RWPE2 (cell line): ENCODE measurements at regions not wholly inside any gene's neighbourhood (a gene's known extent, or its start where the extent isn't known, plus 50 kb on each side); places are given as distances from the start of the nearest gene placed in this dataset.
"Not testable (repeated sequence)": the region's sequence is repeated elsewhere in the genome, so short reads cannot be mapped to it uniquely, and the experiment has no call there.

Experiments
- ATAC-seq: fragments of 200-7000 bp; cut with Tn5 transposase; 3 replicates; pipeline ENCODE4 v1.9.1; 2021; ENCODE audit warnings: low read depth
- DNase-seq: peaks from one replicate; pipeline ENCODE4 v3.0.0-alpha.2; 2020; ENCODE audit warnings: low spot score
- H3K27ac ChIP-seq: fragments of 450-650 bp; 2 replicates; pipeline ENCODE4 v1.5.1; 2017; ENCODE audit warnings: mild to moderate bottlenecking; ENCODE audit not compliant: poor library complexity, severe bottlenecking
- H3K27me3 ChIP-seq: fragments of 250-450 bp; sonication (Bioruptor Pico); 2 replicates; pipeline ENCODE4 v1.5.1; 2021; ENCODE audit warnings: mild to moderate bottlenecking, moderate library complexity; ENCODE audit not compliant: insufficient read depth, poor library complexity, severe bottlenecking
- H3K36me3 ChIP-seq: fragments of 250-450 bp; sonication (Bioruptor Pico); 2 replicates; pipeline ENCODE4 v1.5.1; 2020; ENCODE audit warnings: low read depth, mild to moderate bottlenecking, moderate library complexity
- H3K4me1 ChIP-seq: fragments of 250-450 bp; sonication (Bioruptor Pico); 2 replicates; pipeline ENCODE4 v1.5.1; 2021; ENCODE audit warnings: mild to moderate bottlenecking, moderate library complexity; ENCODE audit not compliant: insufficient read depth, poor library complexity, severe bottlenecking
- H3K4me3 ChIP-seq: fragments of 250-450 bp; sonication (Bioruptor Pico); 2 replicates; pipeline ENCODE4 v1.5.1; 2021; ENCODE audit warnings: mild to moderate bottlenecking, moderate library complexity; ENCODE audit not compliant: severe bottlenecking
- H3K9me3 ChIP-seq: fragments of 250-450 bp; sonication (Bioruptor Pico); 2 replicates; pipeline ENCODE4 v1.5.1; 2021; ENCODE audit warnings: mild to moderate bottlenecking, moderate library complexity; ENCODE audit not compliant: severe bottlenecking
- TF ChIP-seq, protein P1 (sequence below): fragments of 450-650 bp; IDR thresholded peaks from one replicate; pipeline ENCODE4 v1.5.1; 2017; ENCODE audit warnings: mild to moderate bottlenecking, moderate library complexity; ENCODE audit not compliant: poor library complexity, severe bottlenecking

GRCh38 chr18:3345452-3345851 lies 83.5 kb downstream of the MYL12B start:
- Histone ChIP-seq H3K4me3 (no peak overlapping the region), H3K36me3 (no peaks in the 10 kb centered on the region), H3K9me3 (no peaks in the 10 kb centered on the region), H3K27ac (peak overlapping the region; percentile 42), H3K4me1 (peaks cover 27% of the 10 kb centered on the region), H3K27me3 (no peaks in the 10 kb centered on the region)
- DNase-seq, result no peak
- TF ChIP-seq, protein P1, sequence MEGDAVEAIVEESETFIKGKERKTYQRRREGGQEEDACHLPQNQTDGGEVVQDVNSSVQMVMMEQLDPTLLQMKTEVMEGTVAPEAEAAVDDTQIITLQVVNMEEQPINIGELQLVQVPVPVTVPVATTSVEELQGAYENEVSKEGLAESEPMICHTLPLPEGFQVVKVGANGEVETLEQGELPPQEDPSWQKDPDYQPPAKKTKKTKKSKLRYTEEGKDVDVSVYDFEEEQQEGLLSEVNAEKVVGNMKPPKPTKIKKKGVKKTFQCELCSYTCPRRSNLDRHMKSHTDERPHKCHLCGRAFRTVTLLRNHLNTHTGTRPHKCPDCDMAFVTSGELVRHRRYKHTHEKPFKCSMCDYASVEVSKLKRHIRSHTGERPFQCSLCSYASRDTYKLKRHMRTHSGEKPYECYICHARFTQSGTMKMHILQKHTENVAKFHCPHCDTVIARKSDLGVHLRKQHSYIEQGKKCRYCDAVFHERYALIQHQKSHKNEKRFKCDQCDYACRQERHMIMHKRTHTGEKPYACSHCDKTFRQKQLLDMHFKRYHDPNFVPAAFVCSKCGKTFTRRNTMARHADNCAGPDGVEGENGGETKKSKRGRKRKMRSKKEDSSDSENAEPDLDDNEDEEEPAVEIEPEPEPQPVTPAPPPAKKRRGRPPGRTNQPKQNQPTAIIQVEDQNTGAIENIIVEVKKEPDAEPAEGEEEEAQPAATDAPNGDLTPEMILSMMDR, result no peak
- peak; percentile 20; the same call in 1 of the 3 replicates for ATAC-seq

- Histone ChIP-seq H3K36me3 (no peaks in the 10 kb centered on the region), H3K4me1 (peaks cover 28% of the 10 kb centered on the region), H3K27ac (peak overlapping the region; percentile 42), H3K27me3 (no peaks in the 10 kb centered on the region), H3K9me3 (no peaks in the 10 kb centered on the region), H3K4me3 (no peak overlapping the region)
- ATAC-seq (peak; percentile 87), DNase-seq (no peak)
- TF ChIP-seq, protein P1, result no peak
Observed at GRCh38 chr18:3345885-3346284, 84.0 kb downstream of the MYL12B start.

DNA sequence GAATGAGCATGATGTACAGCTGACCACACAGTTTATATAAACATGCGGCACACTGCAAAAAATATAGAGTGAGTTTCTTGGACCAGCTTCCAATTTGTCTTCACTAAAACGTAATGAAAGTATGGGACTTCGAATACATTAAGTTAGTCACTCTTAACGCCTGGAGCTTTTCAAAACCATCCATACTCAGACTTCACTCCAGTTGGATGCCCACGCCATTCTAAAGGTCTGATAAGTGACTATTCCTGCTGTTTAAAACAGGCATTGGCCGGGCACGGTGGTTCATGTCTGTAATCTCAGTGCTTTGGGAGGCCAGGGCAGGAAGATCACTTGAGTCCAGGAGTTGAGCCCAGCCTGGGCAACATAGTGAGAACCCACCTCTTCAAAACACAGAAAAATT lies 84.6 kb downstream of the MYL12B start:
- TF ChIP-seq, protein P1, result no peak
- Histone ChIP-seq H3K27ac (peak overlapping the region; percentile 42), H3K4me3 (no peak overlapping the region), H3K36me3 (no peaks in the 10 kb centered on the region), H3K9me3 (no peaks in the 10 kb centered on the region), H3K4me1 (peaks cover 35% of the 10 kb centered on the region), H3K27me3 (no peaks in the 10 kb centered on the region)
- no peak for ATAC-seq
- DNase-seq, result no peak

DNA sequence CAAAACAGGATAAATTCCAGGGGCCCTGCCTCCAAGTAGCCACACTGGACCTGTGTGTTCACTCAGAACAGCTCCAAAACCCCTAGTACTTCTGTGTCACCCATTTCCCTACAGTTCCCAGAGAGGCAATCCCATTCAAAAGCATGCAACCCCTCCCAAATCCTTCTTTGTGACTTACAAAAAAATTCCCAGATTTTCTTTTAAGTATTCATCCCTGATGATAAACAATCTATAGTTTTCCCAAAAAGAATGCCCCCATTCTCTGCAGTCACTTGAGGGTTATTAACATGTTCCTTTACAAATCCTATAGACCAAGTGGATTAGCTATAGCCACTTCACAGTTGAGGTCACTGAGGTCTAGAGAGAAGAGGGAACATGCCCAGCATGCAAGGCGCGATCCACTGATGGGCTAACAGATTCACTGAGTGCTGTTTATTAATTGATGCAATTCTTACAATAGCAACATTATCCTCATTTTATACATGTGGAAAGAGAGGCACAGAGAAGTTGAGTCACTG lies 85.4 kb downstream of the MYL12B start:
- H3K36me3 ChIP-seq, result no peaks in the 10 kb centered on the region

DNA sequence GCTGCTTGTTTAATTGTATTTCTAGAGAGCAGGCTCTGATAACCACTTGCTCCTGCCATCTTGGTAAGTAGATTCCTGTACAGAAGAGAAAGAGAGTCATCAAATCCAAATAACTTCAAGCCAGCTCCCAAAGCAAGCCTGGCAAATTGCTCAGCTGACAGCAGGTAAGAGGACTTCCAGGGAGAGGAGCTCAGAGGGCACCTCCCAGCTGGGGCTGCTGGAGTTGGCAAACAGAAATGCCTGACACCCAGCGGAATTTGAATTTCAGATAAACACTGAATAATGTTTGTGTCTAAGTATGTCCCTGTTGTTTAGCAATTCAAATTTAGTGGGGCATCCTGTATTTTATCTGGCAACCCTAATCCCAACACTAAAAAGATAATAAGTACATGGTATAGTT lies 86.2 kb downstream of the MYL12B start:
- peaks cover 38% of the 10 kb centered on the region for H3K4me1 ChIP-seq
- no peaks in the 10 kb centered on the region for H3K36me3 ChIP-seq
- DNase-seq (no peak), ATAC-seq (no peak)
- no peak overlapping the region for H3K27ac ChIP-seq
- TF ChIP-seq, protein P1, result no peak
- no peaks in the 10 kb centered on the region for H3K9me3 ChIP-seq
- no peak overlapping the region for H3K4me3 ChIP-seq
- no peaks in the 10 kb centered on the region for H3K27me3 ChIP-seq

More for the DNA sequence above, 85.4 kb downstream of the MYL12B start:
- Histone ChIP-seq H3K4me3 (no peak overlapping the region), H3K27me3 (no peaks in the 10 kb centered on the region), H3K9me3 (no peaks in the 10 kb centered on the region), H3K4me1 (peaks cover 38% of the 10 kb centered on the region), H3K27ac (no peak overlapping the region)
- ATAC-seq, result no peak
- DNase-seq, result no peak
- TF ChIP-seq, protein P1, result no peak

- H3K27me3 ChIP-seq, ATAC-seq, H3K27ac ChIP-seq, H3K9me3 ChIP-seq, H3K4me3 ChIP-seq, DNase-seq, H3K36me3 ChIP-seq: not testable (repeated sequence)
- H3K4me1 ChIP-seq, result peaks cover 38% of the 10 kb centered on the region
Observed at GRCh38 chr18:3349046-3349841, 87.3 kb downstream of the MYL12B start.
